Caco-2 (cell line): ENCODE measurements at regions not wholly inside any gene's neighbourhood (a gene's known extent, or its start where the extent isn't known, plus 50 kb on each side); places are given as distances from the start of the nearest gene placed in this dataset.

Experiments used
- BruUV-seq: library from RNA; stranded (reverse); fragments of 400-500 nt; replicated peaks from 2 replicates; lab custom pipeline; 2021; lab: Mats Ljungman, UMichigan
- CTCF ChIA-PET: fragments of 300-600 bp; sonication (Branson Sonifier 250); formaldehyde crosslinking; loops from one replicate; lab custom pipeline; 2022; ENCODE audit warnings: antibody characterized with exemption; lab: Charles Lee
- POLR2A ChIA-PET: fragments of 300-600 bp; sonication (Branson Sonifier 250); formaldehyde crosslinking; loops from one replicate; lab custom pipeline; 2022; ENCODE audit warnings: antibody characterized with exemption; lab: Charles Lee
- DNase-seq, 2 experiments: peaks; one replicate each; pipeline versions ENCODE4 v3.0.0 to v3.0.0-alpha.2; 2020 to 2022
- H3K27me3 ChIP-seq: replicated peaks from 2 replicates; pipeline ENCODE4 v1.6.0; 2011; ENCODE audit warnings: low read length; ENCODE audit not compliant: control insufficient read depth, insufficient read depth
- H3K36me3 ChIP-seq: 2 replicates; pipeline ENCODE4 v1.5.1; 2011; ENCODE audit warnings: low read length; ENCODE audit not compliant: control insufficient read depth, insufficient read depth
- H3K4me1 ChIP-seq: fragments of 250-450 bp; sonication (Bioruptor Pico); 2 replicates; pipeline ENCODE4 v1.5.1; 2020; ENCODE audit warnings: mild to moderate bottlenecking
- H3K4me3 ChIP-seq: 2 replicates; pipeline ENCODE4 v1.5.1; 2011; ENCODE audit warnings: low read depth, mild to moderate bottlenecking, control low read depth, low read length
- H3K9me3 ChIP-seq: fragments of 250-450 bp; sonication (Bioruptor Pico); 2 replicates; pipeline ENCODE4 v1.5.1; 2020; ENCODE audit warnings: mild to moderate bottlenecking, moderate library complexity
- H3K27ac Mint-ChIP-seq: one replicate; pipeline ENCODE4 v1.8.0; 2022; ENCODE audit warnings: mixed read lengths; ENCODE audit not compliant: unreplicated experiment
- H3K27me3 Mint-ChIP-seq: one replicate; pipeline ENCODE4 v1.8.0; 2022; ENCODE audit warnings: mixed read lengths; ENCODE audit not compliant: insufficient read depth, unreplicated experiment
- H3K36me3 Mint-ChIP-seq: one replicate; pipeline ENCODE4 v1.8.0; 2022; ENCODE audit warnings: mild to moderate bottlenecking, mixed read lengths; ENCODE audit not compliant: insufficient read depth, unreplicated experiment
- H3K4me1 Mint-ChIP-seq: one replicate; pipeline ENCODE4 v1.8.0; 2022; ENCODE audit warnings: low read depth, mixed read lengths; ENCODE audit not compliant: unreplicated experiment
- H3K4me3 Mint-ChIP-seq: one replicate; pipeline ENCODE4 v1.8.0; 2022; ENCODE audit warnings: mild to moderate bottlenecking, moderate library complexity, mixed read lengths; ENCODE audit not compliant: unreplicated experiment
- H3K9me3 Mint-ChIP-seq: one replicate; pipeline ENCODE4 v1.8.0; 2022; ENCODE audit warnings: mixed read lengths; ENCODE audit not compliant: unreplicated experiment
- intact Hi-C: fragments of 100-400 bp; cut with micrococcal nuclease; formaldehyde crosslinking; loops from one replicate; pipeline ENCODE4 v1.10.0; 2022; ENCODE audit not compliant: unreplicated experiment
- TF ChIP-seq, protein P1 (sequence below), 2 experiments: fragments of 200-600 bp in 1 of 2; IDR thresholded peaks; 1 replicate in 1 of 2; 2 replicates in 1 of 2; pipeline versions ENCODE4 v1.5.1 to v1.8.0; 2011 to 2022; ENCODE audit warnings: antibody characterized with exemption in 1 of 2, control low read depth in 1 of 2, inconsistent platforms in 1 of 2, low read depth in 1 of 2, low read length in 1 of 2, mild to moderate bottlenecking in 1 of 2, moderate library complexity in 1 of 2; ENCODE audit not compliant: insufficient read depth in 1 of 2, severe bottlenecking in 1 of 2, unreplicated experiment in 1 of 2

DNA sequence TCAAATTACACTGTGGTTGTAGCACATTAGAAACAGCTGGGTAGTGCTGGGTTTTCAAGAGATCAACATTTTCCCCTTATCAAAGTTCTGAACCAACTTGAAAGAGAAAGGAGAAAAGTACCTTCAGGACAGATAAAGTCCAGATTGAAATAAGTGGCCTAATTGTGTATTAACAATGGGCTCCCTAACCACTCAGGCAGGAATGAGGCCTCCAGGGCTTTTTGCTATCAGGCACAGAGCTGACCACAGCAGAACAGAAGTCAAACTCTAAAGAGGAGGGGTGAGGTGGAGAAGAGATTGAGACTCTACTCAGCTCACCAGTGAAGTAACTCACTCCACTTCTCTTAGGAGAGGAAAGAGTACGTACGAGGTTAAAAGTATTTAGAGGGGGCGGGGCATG lies 394.1 kb upstream of the PHF14 start:
- no peaks in the 10 kb centered on the region for H3K36me3 ChIP-seq
- H3K9me3 ChIP-seq: no peaks in the 10 kb centered on the region
- BruUV-seq: no TSS peak
- ChIA-PET POLR2A (interaction anchor here (0.7 kb wide), 1 partner anchor 130 kb away, joined by 9 read pairs; no protein-coding TSS in a partner anchor), CTCF (no interaction called here)
- no peak overlapping the region for H3K4me3 ChIP-seq
- 0 out of 2 replicates have a peak, but pooled peaks cover 8% of the 10 kb centered on the region for H3K4me1 ChIP-seq
- TF ChIP-seq, protein P1, sequence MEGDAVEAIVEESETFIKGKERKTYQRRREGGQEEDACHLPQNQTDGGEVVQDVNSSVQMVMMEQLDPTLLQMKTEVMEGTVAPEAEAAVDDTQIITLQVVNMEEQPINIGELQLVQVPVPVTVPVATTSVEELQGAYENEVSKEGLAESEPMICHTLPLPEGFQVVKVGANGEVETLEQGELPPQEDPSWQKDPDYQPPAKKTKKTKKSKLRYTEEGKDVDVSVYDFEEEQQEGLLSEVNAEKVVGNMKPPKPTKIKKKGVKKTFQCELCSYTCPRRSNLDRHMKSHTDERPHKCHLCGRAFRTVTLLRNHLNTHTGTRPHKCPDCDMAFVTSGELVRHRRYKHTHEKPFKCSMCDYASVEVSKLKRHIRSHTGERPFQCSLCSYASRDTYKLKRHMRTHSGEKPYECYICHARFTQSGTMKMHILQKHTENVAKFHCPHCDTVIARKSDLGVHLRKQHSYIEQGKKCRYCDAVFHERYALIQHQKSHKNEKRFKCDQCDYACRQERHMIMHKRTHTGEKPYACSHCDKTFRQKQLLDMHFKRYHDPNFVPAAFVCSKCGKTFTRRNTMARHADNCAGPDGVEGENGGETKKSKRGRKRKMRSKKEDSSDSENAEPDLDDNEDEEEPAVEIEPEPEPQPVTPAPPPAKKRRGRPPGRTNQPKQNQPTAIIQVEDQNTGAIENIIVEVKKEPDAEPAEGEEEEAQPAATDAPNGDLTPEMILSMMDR (IDR thresholded peaks at IDR 0.05; ENCODE audit: insufficient read depth in 1 of 2, low read depth in 1 of 2, low read length in 1 of 2, severe bottlenecking in 1 of 2, unreplicated experiment in 1 of 2): no peak
- H3K27me3 Mint-ChIP-seq: peaks cover 5% of the 10 kb centered on the region
- DNase-seq: peak in 1 of 2 experiments; percentile 41
- H3K9me3 Mint-ChIP-seq: no peaks in the 10 kb centered on the region
- no peak overlapping the region for H3K27ac Mint-ChIP-seq
- no peak overlapping the region for H3K4me3 Mint-ChIP-seq
- no peaks in the 10 kb centered on the region for H3K36me3 Mint-ChIP-seq
- intact Hi-C loops: no loop called here
- no peaks in the 10 kb centered on the region for H3K27me3 ChIP-seq
- H3K4me1 Mint-ChIP-seq: no peaks in the 10 kb centered on the region

DNA sequence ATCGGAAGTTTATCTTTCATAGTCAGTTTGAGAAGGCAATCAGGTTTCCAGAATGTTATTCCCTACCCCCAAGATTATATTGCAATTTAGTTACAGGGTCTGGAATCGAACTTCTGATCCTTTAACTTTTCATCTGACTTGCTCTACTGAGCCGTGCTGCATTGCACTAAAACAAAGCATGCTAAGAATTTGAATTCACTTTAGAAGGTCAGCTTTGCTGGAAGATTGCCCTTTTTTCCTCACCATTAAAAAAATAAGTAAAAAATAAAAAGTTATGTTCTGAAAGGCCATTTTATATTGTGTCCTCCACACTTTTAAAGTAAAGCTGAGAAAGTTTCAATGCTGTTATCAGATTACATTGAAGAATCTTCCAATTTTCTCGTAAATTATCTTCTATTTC lies 388.8 kb upstream of the PHF14 start:
- no peaks in the 10 kb centered on the region for H3K9me3 ChIP-seq
- Mint-ChIP-seq H3K9me3 (no peaks in the 10 kb centered on the region), H3K4me1 (no peaks in the 10 kb centered on the region), H3K27me3 (no peaks in the 10 kb centered on the region), H3K27ac (no peak overlapping the region), H3K36me3 (no peaks in the 10 kb centered on the region), H3K4me3 (no peak overlapping the region)
- no peak overlapping the region for H3K4me3 ChIP-seq
- no TSS peak for BruUV-seq
- intact Hi-C loops: no loop called here
- H3K4me1 ChIP-seq: no peaks in the 10 kb centered on the region
- ChIA-PET CTCF (no interaction called here), POLR2A (no interaction called here)
- no peaks in the 10 kb centered on the region for H3K36me3 ChIP-seq
- DNase-seq: no peak
- TF ChIP-seq, protein P1 (IDR thresholded peaks at IDR 0.05; ENCODE audit: insufficient read depth in 1 of 2, low read depth in 1 of 2, low read length in 1 of 2, severe bottlenecking in 1 of 2, unreplicated experiment in 1 of 2): no peak
- no peaks in the 10 kb centered on the region for H3K27me3 ChIP-seq

DNA sequence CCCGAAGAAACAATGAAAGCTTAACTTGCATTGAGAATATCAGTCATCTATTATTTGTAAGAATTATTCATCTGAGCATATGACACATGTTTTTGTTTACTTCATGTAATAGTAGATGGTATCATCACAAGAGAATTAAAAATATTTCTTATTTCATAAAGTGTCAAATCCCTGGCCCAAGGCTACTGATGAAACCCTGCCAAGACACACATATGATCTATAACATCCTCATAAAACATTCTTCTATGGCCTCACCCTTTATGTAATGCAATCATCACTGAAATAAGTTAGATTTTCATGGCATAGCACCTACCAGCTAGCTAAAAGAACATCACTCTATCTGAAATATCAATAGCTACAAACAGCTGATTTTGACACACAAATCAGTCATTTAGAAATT lies 385.6 kb upstream of the PHF14 start:
- TF ChIP-seq, protein P1 (IDR thresholded peaks at IDR 0.05; ENCODE audit: insufficient read depth in 1 of 2, low read depth in 1 of 2, low read length in 1 of 2, severe bottlenecking in 1 of 2, unreplicated experiment in 1 of 2): no peak
- no peaks in the 10 kb centered on the region for H3K36me3 ChIP-seq
- H3K36me3 Mint-ChIP-seq: no peaks in the 10 kb centered on the region
- no peak overlapping the region for H3K4me3 ChIP-seq
- no peak for DNase-seq
- H3K9me3 ChIP-seq: no peaks in the 10 kb centered on the region
- ChIA-PET CTCF (no interaction called here), POLR2A (no interaction called here)
- BruUV-seq: no TSS peak
- intact Hi-C loops: no loop called here
- H3K4me1 Mint-ChIP-seq: no peaks in the 10 kb centered on the region
- no peak overlapping the region for H3K27ac Mint-ChIP-seq
- no peaks in the 10 kb centered on the region for H3K27me3 Mint-ChIP-seq
- no peaks in the 10 kb centered on the region for H3K4me1 ChIP-seq
- H3K27me3 ChIP-seq: no peaks in the 10 kb centered on the region
- H3K9me3 Mint-ChIP-seq: no peaks in the 10 kb centered on the region
- H3K4me3 Mint-ChIP-seq: no peak overlapping the region
